A549 (cell line): ENCODE measurements at regions not wholly inside any gene's neighbourhood (a gene's known extent, or its start where the extent isn't known, plus 50 kb on each side); places are given as distances from the start of the nearest gene placed in this dataset.

ENCODE experiments used
- ATAC-seq, 2 experiments: fragments of 200-7000 bp in 1 of 2; fragments of >200 bp in 1 of 2; cut with Nextera tagmentation in 1 of 2; cut with Tn5 transposase in 1 of 2; 3 replicates each; pipeline versions ENCODE4 v1.8.0 to v1.9.1; 2018 to 2020; ENCODE audit warnings: mild to moderate bottlenecking in 1 of 2, moderate library complexity in 1 of 2
- CTCF ChIA-PET: fragments of 300-600 bp; sonication (Branson Sonifier 250); formaldehyde crosslinking; extraction: SDS; loops from one replicate; lab custom pipeline; 2021; ENCODE audit warnings: antibody characterized with exemption, inconsistent platforms; lab: Yijun Ruan, JAX
- POLR2A ChIA-PET: fragments of 350-600 bp; formaldehyde crosslinking; extraction: SDS; loops from one replicate; lab custom pipeline; 2021; ENCODE audit warnings: antibody characterized with exemption, inconsistent platforms; lab: Yijun Ruan, JAX
- DNase-seq, 2 experiments: peaks; one replicate each; pipeline versions ENCODE4 v3.0.0 to v3.0.0-alpha.2; 2011 to 2016; ENCODE audit warnings: low read depth in 1 of 2, low spot score in 1 of 2
- FAIRE-seq: peaks from 2 replicates; lab custom pipeline; 2011; peaks lifted over from hg19 to GRCh38; lab: Jason Lieb, UNC
- H3K27ac ChIP-seq, 2 experiments: fragments of >200 bp; sonication (Bioruptor Twin); formaldehyde crosslinking; 3 replicates each; pipeline ENCODE4 v1.5.1; 2016 to 2017
- H3K4me1 ChIP-seq: fragments of >200 bp; sonication (Bioruptor Twin); formaldehyde crosslinking; 3 replicates; pipeline ENCODE4 v1.6.1; 2016
- H3K4me2 ChIP-seq: fragments of >200 bp; sonication (Bioruptor Twin); formaldehyde crosslinking; 3 replicates; pipeline ENCODE4 v1.6.1; 2016
- H3K4me3 ChIP-seq: fragments of >200 bp; sonication (Bioruptor Twin); formaldehyde crosslinking; 3 replicates; pipeline ENCODE4 v1.5.1; 2016
- H3K9me3 ChIP-seq: fragments of >200 bp; sonication (Bioruptor Twin); formaldehyde crosslinking; 3 replicates; pipeline ENCODE4 v1.6.1; 2016
- CBX8 ChIP-seq: fragments of 200-600 bp; sonication (generic); IDR thresholded peaks from 2 replicates; pipeline ENCODE4 v1.6.1; 2016
- CHD2 ChIP-seq: fragments of 150-350 bp; IDR thresholded peaks from 2 replicates; pipeline ENCODE4 v1.6.1; 2014; ENCODE audit warnings: low read length; ENCODE audit not compliant: partially characterized antibody
- E2F6 ChIP-seq: IDR thresholded peaks from 2 replicates; pipeline ENCODE4 v1.6.1; 2012; ENCODE audit warnings: low read depth, borderline replicate concordance
- EHF ChIP-seq: fragments of 250-450 bp; sonication (Bioruptor Pico); IDR thresholded peaks from 2 replicates; pipeline ENCODE4 v1.5.0; 2020; ENCODE audit warnings: mild to moderate bottlenecking
- ESRRA ChIP-seq: fragments of 150-350 bp; IDR thresholded peaks from 2 replicates; pipeline ENCODE4 v1.6.1; 2014; ENCODE audit warnings: mild to moderate bottlenecking, low read length, borderline replicate concordance
- FOSB ChIP-seq: fragments of 250-450 bp; sonication (Bioruptor Pico); IDR thresholded peaks from 2 replicates; pipeline ENCODE4 v1.5.0; 2020; ENCODE audit warnings: mild to moderate bottlenecking, moderate library complexity
- FOXS1 ChIP-seq: fragments of 250-450 bp; sonication (Bioruptor Pico); IDR thresholded peaks from 2 replicates; pipeline ENCODE4 v1.5.0; 2020; ENCODE audit warnings: mild to moderate bottlenecking, moderate library complexity
- HDAC2 ChIP-seq: fragments of 200-600 bp; sonication (generic); IDR thresholded peaks from 2 replicates; pipeline ENCODE4 v1.6.1; 2016
- HES2 ChIP-seq: fragments of >200 bp; sonication (Bioruptor Twin); formaldehyde crosslinking; IDR thresholded peaks from 2 replicates; pipeline ENCODE4 v1.6.1; 2016
- HEYL ChIP-seq: fragments of 250-450 bp; sonication (Bioruptor Pico); IDR thresholded peaks from 2 replicates; pipeline ENCODE4 v1.8.0; 2021; ENCODE audit warnings: mild to moderate bottlenecking, moderate library complexity
- HMGXB4 ChIP-seq: fragments of 250-450 bp; sonication (Bioruptor Pico); IDR thresholded peaks from 2 replicates; pipeline ENCODE4 v1.5.0; 2021; ENCODE audit warnings: mild to moderate bottlenecking, moderate library complexity, borderline replicate concordance
- HOXB13 ChIP-seq: fragments of 250-450 bp; sonication (Bioruptor Pico); IDR thresholded peaks from 2 replicates; pipeline ENCODE4 v1.5.0; 2020; ENCODE audit warnings: low read depth, mild to moderate bottlenecking, moderate library complexity
- HOXB5 ChIP-seq: fragments of 250-450 bp; sonication (Bioruptor Pico); IDR thresholded peaks from 2 replicates; pipeline ENCODE4 v1.5.0; 2020; ENCODE audit warnings: mild to moderate bottlenecking, moderate library complexity
- KDM1A ChIP-seq: fragments of 200-600 bp; sonication (generic); IDR thresholded peaks from 2 replicates; pipeline ENCODE4 v1.6.1; 2016; ENCODE audit warnings: low read depth, mild to moderate bottlenecking
- MAFK ChIP-seq: fragments of 450-650 bp; IDR thresholded peaks from 2 replicates; pipeline ENCODE4 v1.6.1; 2014; ENCODE audit not compliant: partially characterized antibody
- MAX ChIP-seq: IDR thresholded peaks from 2 replicates; pipeline ENCODE4 v1.6.1; 2012
- NPAS2 ChIP-seq: fragments of 250-450 bp; sonication (Bioruptor Pico); IDR thresholded peaks from 2 replicates; pipeline ENCODE4 v1.8.0; 2022; ENCODE audit warnings: mild to moderate bottlenecking, moderate library complexity, borderline replicate concordance
- NR3C1 ChIP-seq: fragments of >200 bp; sonication (Bioruptor Twin); formaldehyde crosslinking; IDR thresholded peaks from 3 replicates; pipeline ENCODE4 v1.6.1; 2017
- PHF8 ChIP-seq: fragments of 200-600 bp; sonication (generic); IDR thresholded peaks from 2 replicates; pipeline ENCODE4 v1.6.1; 2016; ENCODE audit warnings: low read depth, mild to moderate bottlenecking, antibody characterized with exemption, moderate library complexity, borderline replicate concordance
- RARB ChIP-seq: fragments of 250-450 bp; sonication (Bioruptor Pico); IDR thresholded peaks from 2 replicates; pipeline ENCODE4 v1.8.0; 2021; ENCODE audit warnings: mild to moderate bottlenecking, moderate library complexity
- RFX5 ChIP-seq: fragments of 450-650 bp; IDR thresholded peaks from 2 replicates; pipeline ENCODE4 v1.7.1; 2014; ENCODE audit warnings: antibody characterized with exemption, mild to moderate bottlenecking, moderate library complexity
- RNF2 ChIP-seq: fragments of 200-600 bp; sonication (generic); IDR thresholded peaks from 2 replicates; pipeline ENCODE4 v1.6.1; 2016; ENCODE audit warnings: low read depth, mild to moderate bottlenecking, antibody characterized with exemption, moderate library complexity, borderline replicate concordance
- TFCP2L1 ChIP-seq: fragments of 250-450 bp; sonication (Bioruptor Pico); IDR thresholded peaks from 2 replicates; pipeline ENCODE4 v1.5.0; 2021; ENCODE audit warnings: mild to moderate bottlenecking
- TP53 ChIP-seq: fragments of 250-450 bp; sonication (Bioruptor Pico); IDR thresholded peaks from 2 replicates; pipeline ENCODE4 v1.5.0; 2021; ENCODE audit warnings: mild to moderate bottlenecking, moderate library complexity
- ZFP36 ChIP-seq: fragments of 450-650 bp; IDR thresholded peaks from 2 replicates; pipeline ENCODE4 v1.6.1; 2014; ENCODE audit warnings: borderline replicate concordance; ENCODE audit not compliant: partially characterized antibody
- WGBS: methylation state at CpG from one replicate; pipeline ENCODE4 v1.1.6; 2017; ENCODE audit errors: missing lambda C conversion rate; 5-methylcytosine and 5-hydroxymethylcytosine counted together

- TF ChIP-seq HEYL (CRISPR knock-in tag) (no peak), MAFK (no peak), RNF2 (no peak), EHF (CRISPR knock-in tag) (no peak), TFCP2L1 (CRISPR knock-in tag) (no peak), ZFP36 (no peak), HOXB13 (no peak), TP53 (CRISPR knock-in tag) (no peak), NR3C1 (no peak), FOSB (no peak), MAX (no peak), FOXS1 (CRISPR knock-in tag) (no peak), RARB (CRISPR knock-in tag) (no peak), E2F6 (no peak), RFX5 (no peak), HMGXB4 (no peak), HOXB5 (CRISPR knock-in tag) (no peak)
- DNase-seq, result no peak
- no peak overlapping the region for H3K4me2 ChIP-seq
- FAIRE-seq, result no peak
- H3K4me1 ChIP-seq, result no peaks in the 10 kb centered on the region
- POLR2A ChIA-PET, result no interaction called here
- ATAC-seq, result no peak
- WGBS, result 75% methylated on average over 6 of the region's 6 CpGs
- CTCF ChIA-PET, result interaction anchor here (0.6 kb wide), 1 partner anchor 50 kb away, joined by 3 read pairs; no protein-coding TSS in a partner anchor
- no peak overlapping the region for H3K27ac ChIP-seq
- H3K9me3 ChIP-seq, result no peaks in the 10 kb centered on the region
- no peak overlapping the region for H3K4me3 ChIP-seq
Measured at GRCh38 chr11:70854901-70855556, 397.3 kb downstream of the SHANK2 start.

- no peak overlapping the region for H3K4me2 ChIP-seq
- no peak overlapping the region for H3K4me3 ChIP-seq
- ChIA-PET CTCF (no interaction called here), POLR2A (no interaction called here)
- TF ChIP-seq TP53 (CRISPR knock-in tag) (no peak), RFX5 (no peak), PHF8 (no peak), TFCP2L1 (CRISPR knock-in tag) (no peak), HES2 (no peak), ZFP36 (no peak), CBX8 (no peak), HOXB5 (CRISPR knock-in tag) (no peak), HDAC2 (no peak), CHD2 (no peak), NPAS2 (CRISPR knock-in tag) (no peak), ESRRA (no peak), KDM1A (no peak), HMGXB4 (no peak), EHF (CRISPR knock-in tag) (no peak)
- no peaks in the 10 kb centered on the region for H3K9me3 ChIP-seq
- no peak for DNase-seq
- WGBS, result 93% methylated on average over 3 of the region's 3 CpGs
- no peak for ATAC-seq
- FAIRE-seq, result no peak
- H3K27ac ChIP-seq, result no peak overlapping the region
- no peaks in the 10 kb centered on the region for H3K4me1 ChIP-seq
Measured at GRCh38 chr11:70857894-70858293, 394.5 kb downstream of the SHANK2 start.
